Stimulated activated CD4-positive, alpha-beta T cell treated with anti-CD3 and anti-CD28 coated beads, Interleukin-1b, Interleukin-23, amount 100 ng/mL, for 1 hour (primary cell): ENCODE measurements at regions not wholly inside any gene's neighbourhood (a gene's known extent, or its start where the extent isn't known, plus 50 kb on each side); places are given as distances from the start of the nearest gene placed in this dataset.
"Not testable (repeated sequence)": the region's sequence is repeated elsewhere in the genome, so short reads cannot be mapped to it uniquely, and the experiment has no call there.

Experiments
- DNase-seq, 2 donors: peaks; one replicate each; pipeline ENCODE4 v3.0.0-alpha.2; 2020; ENCODE audit warnings: low read depth in 2 of 2

DNA sequence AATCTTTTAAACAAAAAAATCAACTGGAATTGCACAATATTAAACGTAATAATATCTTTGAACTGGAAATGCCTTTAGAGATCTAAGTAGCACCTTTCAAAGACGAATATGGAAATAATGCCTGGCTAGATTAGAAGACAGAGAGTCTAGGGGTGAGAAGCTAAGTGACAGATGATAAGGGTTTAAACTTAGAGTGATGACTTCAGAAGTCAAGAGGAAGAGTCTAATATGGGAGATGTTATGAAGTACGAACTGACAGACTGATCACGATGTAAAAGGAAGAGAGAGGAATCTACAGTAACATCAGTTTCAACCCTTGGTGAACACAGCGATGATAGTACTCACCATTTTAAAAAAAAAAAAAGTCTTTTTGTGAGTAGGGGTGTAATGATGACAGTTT is 57.9 kb downstream of the HINT1 start:
- no peak for DNase-seq

DNA sequence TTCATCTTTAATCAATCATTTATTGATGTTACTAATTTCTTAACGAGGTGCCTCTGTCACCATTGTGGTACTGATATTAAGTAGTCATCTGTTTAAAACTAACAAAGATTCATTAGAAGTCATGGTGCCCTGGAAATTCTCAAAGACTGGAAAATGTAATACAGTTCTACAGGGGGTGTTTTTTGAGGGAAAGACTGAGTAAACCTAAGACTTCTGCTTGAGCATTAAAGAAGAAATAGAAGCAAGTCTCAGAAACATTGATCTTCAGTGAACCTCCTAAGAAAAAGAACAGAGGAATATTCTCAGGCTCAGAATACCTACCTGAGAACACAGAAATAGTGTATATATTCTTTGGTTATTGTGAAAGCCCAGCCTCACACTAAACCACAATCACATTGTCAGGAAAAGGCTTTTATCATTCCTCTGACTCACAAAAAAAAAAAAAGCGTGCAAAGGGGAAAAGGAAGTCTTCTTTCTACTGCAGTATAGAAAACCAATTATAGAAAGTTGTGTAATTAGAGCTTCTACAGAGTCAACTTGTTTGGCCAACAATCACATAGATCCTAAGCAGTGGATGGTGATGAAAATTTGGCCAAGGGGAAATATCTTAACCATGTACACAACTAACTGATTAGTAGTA is 60.8 kb downstream of the HINT1 start:
- DNase-seq: no peak

DNA sequence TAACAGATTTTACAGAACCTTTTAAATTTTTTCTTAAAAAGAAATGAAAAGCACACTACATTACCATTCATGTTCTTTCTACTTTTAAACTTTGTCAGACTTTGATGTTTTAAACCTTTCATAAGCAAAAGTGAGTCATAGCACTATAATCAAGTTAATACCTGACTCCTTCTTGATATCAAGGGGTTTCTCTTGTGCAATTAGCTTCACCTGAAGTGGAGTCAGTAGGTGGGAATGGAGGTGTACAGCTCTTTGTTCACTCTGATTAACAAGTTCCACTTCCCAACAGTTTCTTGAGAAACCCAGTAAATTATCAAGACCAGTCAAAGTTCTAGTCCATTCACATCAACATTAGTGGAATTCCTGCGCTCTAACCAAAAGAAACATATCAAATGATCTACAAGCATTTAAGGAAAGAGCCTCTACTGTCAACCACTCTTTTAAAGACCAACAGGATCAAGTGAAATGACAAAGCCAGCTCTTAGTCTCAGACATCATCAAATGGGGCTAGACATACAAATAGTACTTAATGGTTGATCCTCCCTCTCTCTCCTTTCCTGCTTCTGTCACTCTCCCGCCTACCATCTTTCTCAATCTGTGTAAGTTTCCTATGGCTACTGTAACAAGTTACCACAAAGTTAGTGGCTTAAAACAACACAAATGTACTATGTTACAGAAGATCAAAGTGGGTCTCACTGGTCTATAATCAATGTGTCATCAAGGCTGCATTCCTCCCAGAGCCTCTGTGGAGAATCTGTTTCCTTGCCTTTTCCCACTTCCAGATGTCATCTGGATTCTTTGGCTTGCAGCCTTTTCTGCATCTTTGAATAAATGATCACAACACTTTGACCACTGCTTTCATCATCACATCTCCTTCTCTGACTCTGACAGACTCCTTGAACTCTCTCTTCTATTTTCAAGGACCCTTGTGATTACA is 68.0 kb downstream of the HINT1 start:
- DNase-seq: no peak

DNA sequence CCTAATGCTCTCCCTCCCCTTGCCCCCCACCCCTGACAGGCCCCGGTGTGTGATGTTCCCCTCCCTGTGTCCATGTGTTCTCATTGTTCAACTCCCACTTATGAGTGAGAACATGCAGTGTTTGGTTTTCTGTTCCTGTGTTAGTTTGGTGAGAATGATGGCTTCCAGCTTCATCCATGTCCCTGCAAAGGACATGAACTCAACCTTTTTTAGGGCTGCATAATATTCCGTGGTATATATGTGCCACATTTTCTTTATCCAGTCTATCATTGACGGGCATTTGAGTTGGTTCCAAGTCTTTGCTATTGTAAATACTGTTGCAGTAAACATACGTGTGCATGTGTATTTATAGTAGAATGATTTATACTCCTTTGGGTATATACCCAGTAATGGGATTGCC is 69.5 kb downstream of the HINT1 start:
- not testable (repeated sequence) for DNase-seq

DNA sequence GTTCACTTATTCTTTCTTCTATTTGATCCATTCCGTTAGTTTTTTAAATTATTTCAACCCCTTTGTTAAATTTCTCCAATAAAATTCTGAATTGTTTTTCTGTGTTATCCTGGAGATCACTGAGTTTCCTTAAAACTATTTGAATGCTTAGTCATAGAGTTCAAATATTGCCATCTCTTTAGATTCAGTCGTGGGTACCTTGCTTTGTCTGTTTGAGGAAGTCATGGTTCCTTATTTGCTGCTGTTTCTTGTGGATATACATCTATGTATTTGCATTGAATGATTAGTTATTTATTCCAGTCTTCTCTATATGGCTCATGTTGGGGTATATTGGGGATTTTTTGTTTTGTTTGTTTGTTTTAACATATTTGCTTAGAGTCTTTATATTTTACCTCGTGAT is 80.6 kb downstream of the HINT1 start:
- no peak for DNase-seq

DNA sequence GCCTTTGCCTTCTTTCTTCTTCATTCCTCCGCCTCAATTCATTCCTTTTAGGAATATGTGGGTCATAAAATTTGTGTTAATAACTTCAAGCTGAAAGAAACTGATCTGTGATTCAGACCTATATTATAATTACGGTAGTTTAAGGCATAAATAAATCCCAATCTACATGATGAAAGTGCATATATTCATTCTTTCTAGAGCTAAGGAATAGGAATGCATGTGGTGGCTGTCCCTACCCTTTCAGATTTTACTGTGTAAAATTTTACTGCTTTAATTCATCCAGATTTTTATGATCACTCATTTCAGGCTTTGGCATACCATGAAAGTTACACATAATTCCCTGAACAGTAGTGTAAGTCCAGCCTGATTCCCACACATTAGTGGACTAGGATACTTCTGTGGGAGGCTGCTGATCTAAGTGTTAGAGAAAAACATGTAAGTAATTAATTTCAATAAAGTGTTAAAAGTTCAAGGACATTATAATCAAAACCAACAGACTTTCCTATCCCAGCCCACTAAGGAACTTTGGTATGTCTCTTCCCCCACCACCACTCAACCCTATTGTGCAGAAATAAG is 83.1 kb downstream of the HINT1 start:
- no peak for DNase-seq

DNA sequence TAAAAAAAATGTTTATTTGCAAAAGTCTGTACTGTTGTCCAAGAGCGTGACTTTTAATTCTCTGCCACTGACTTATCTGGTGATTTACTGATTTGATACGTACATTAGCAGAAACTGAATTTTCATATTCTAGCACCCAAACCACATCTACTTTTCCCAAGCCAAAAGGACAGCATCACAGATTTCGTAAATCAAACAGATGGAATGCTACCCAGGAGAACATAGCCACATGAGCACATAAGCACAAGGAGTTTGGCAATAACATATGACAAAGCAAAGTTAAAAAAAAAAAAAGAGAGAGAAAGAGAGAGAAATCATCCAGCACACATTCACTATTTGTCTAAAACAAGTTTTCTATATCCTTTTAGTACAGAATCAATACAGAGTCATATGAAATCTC is 83.7 kb downstream of the HINT1 start:
- DNase-seq: no peak

DNA sequence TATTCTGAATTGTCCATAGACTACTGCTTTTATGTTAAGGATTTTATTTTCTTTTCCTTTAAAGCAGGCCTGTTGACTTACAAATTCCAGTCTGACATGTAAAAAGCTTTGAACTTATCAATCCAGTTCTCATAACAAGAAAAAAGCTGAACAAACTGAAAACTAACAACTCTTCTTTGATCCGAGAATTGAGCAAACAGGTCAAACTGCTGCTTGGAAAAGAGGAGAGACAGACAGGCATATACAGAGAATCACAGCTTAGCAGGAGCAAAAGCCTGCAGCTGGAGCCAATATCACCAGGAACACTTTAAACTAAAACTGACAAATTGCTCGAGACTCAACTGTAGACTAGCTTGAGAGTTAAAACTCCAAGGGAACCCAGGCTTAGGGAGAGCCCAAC is 85.8 kb downstream of the HINT1 start:
- no peak for DNase-seq

DNA sequence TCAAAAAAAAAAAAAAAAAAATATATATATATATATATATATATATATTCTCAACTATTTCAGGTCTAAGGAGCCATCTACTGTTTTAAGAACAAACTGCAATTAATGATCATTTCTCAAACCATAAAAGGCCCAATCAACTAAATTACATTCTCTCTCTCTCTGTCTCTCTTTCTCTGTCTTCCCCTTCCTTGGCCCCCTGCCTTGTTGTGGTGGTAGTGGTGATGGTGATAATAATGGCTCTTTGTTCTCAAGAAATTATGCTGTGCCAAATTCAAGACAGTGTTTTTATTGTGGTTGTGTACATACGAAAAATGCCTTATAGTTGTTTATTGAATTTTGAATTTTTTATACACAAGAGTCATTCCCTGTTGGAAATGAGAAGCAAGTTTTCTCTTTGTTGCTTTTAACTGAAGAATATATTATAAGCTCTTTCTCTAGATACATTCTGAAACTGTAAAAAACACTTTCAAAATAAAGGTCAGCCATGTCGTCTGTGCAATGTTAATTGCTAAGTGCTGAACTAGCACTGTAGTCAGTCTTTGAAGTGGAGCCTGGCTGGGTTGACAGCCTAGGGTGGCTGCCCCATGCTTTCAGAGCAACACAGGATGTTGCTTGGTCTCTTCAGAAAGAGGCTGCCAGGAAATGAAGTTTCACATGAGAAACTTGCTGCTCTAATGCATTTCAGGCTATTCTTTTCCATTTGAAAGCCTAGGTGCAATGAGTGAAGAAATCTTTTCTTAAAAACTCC is 96.0 kb downstream of the HINT1 start:
- peak; percentile 13 to 16 for DNase-seq

DNA sequence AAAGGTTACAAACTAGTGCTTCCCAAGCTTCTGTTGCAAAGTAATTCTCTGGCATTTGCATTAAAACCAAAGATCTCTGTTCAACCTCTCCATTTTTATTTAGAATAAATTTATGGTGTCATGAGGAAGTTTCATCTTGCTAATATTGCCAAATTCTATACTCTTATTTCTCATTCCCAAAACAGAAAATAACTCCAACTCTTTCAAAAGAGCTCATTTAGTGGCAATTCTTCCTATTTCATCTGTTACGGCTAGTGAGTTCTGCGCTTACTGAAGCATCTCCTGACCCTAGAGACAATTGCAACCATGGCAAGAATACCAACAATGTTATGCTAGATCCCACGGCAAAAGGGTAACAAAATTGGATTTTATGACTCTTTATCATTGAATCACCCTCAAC is 97.0 kb downstream of the HINT1 start:
- no peak for DNase-seq

DNA sequence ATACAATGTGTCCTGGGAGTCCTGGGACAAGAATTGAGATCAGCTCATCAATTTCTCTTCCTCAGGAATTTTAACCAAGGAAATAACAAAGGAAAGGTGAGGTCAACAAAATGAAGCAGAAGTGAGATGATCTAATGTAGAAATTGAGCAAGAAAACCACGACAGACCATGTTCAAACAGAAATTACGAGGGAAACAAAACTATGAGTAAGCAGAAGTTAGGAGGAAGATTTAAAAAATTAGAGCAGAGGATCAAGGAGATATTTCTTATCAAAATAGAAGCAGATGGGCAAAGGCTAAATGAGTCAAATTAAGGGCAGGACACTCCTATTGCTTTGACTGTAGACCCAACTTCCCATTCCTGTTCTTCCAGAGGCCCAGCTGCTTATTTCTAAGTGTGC is 97.4 kb downstream of the HINT1 start:
- DNase-seq: no peak

DNA sequence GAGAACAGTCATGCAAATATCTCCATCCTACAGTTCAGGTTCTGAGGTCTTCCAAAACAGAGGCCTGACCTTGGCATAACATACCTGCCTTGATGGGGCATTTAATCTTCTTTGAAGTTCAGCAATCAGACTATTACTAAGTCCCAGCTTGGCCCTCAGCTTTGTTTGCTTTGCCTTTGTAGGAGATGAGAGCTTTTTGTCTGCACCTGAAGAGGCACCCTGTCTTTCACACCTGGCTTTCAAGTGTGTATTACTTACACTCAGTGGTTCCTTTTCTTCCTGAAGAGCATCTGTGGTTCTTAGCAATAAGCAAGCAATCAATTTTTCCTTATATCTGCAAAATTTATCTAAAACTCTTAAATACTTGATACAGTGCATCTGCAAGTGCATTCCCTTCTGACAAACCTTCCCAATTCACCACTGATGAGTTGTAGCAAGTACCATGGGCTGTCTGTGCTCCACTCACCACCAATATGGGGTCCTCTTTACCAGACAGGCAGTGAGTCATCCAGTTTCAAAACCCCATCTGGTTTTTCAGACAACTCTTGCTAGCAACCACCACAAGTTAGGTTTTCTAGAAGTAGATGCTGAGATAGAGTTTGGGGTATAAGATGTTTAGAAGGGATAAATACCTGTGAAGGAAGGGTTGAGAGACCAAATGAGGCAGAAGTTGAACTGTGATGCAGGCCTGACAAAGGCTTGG is 100.2 kb downstream of the HINT1 start:
- no peak for DNase-seq

DNA sequence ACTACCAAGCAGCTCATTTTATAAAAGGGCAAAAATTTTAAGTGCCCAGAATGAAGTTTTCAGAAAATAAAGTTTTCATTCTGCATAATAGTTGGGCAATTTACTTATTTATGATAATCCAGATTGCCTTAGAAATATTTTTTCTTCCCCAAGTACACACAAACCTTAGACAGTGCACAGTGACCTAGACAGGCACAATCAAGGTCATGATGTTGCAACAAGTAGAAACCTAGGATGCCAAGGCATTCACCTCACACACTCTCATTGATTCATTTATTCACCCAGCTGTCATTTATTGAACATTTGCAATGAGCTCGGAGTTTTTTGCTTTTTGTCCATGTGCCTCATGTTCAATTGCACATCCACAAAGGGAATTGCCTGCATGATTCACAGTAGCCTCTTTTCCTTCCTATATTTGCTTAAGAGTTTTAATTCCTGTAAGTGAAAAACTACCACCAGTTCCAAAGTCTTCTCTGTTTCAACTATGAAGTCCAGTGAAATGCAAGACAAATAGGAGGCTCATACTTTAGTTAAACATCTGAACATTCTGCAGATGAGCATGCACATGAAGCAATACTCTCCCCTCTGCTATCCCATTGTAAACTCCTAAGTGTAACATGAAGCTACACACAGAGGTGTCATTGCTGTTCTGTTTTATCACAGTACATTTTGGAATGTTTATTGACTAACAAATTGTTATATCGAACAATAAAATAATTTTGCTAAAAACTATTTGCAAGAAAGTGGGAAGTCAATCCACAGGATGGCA is 122.9 kb downstream of the HINT1 start:
- DNase-seq: no peak

DNA sequence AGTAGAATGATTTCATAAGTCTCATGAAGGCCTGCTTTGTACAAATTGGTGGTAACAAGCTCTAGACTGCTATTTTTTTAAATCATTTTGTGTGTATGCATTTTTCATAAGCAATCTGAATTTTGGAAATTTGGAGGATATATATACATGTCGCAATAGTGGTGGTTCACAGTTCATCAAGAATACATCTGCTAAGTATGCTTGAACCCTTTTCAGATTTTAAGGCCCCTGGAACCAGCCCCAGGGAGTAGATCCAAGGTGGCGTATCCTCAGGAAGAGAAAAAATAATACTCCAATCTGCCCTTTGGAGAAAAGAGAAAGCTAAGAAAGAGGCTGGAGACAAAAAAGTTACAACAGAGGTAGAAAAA is 141.6 kb downstream of the HINT1 start:
- DNase-seq: no peak

DNA sequence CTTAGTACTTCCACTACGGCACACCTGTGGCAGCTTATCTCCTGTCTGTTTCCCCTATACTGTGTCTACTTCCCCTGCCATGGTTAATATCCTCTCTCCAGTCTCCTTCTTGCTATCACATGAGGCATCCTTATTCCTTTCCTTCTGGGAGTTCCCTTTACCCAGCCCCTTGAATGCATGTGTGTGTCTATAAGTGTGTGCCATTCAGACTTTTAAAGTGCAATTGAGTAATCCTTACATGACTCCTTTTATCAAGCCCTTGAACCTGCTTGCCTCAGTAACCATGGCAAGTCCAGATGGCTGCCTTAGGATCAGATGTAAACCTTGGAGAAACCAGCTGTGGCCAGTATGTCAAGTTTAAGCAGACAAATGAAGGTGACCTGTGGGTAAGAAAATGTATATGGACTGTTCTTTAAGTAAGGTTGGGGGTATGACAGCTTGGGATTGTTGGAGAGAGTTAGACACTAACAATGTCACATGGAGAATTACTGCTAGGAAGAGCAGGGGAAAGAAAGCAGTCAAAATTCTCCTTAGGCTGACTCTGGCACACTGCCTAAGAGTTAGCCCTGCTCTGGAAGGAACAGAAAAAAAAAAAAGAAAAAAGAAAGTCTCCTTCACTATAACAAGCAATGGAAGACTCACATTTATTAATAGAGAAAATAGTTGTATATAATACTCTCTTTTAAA is 142.1 kb downstream of the HINT1 start:
- no peak for DNase-seq

DNA sequence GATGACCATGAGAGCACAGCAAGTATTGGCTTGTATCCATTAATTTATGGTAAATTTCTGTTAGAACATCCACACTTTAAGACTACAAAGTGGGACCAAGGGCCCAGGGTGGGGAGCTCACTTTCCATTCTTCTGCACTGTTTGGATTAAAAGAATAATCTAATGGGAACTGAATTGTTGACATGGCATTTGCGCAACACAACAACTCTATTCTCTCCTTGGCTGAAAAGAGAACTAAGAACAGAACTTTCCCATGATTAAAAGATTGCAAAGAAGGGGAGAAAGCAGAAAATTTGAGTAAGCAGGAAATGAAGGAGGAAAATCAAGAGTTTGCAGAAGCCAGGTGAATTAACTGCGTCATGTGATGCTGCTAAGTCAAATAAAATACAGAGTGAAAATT is 143.4 kb downstream of the HINT1 start:
- no peak for DNase-seq

DNA sequence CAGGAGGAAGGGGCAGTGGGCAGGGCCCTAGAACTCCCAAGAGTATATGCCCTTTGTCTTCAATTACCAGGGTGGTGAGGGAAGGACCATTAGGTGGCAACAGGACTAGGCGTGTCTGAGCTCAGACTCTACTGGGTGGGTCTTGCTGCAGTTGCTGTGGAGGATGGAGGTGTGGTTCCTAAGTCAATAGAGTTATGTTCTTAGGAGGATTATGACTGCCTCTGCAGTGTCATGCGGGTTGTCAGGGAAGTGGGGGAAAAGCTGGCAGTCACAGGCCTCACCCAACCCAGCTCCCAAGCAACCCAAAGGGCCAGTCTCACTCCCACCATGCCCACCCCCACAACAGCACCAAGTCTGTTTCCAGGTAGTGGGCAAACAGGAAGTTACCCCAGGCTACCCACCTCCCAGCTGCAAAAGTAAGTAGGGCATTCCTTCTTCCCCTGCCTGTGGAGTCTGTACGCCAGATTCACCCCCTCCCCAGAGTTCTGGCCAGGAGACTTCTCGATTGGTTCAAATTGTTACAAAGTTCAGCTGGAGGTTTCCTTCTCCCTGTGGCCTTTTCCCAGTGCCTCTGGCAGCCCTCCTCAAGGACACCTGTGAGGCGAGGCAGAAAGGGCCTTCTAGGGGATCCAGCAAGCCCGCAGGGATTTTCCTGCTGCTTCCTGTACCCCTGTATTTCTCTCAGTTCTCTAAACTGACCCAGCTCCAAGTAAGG is 145.3 kb downstream of the HINT1 start:
- no peak for DNase-seq

DNA sequence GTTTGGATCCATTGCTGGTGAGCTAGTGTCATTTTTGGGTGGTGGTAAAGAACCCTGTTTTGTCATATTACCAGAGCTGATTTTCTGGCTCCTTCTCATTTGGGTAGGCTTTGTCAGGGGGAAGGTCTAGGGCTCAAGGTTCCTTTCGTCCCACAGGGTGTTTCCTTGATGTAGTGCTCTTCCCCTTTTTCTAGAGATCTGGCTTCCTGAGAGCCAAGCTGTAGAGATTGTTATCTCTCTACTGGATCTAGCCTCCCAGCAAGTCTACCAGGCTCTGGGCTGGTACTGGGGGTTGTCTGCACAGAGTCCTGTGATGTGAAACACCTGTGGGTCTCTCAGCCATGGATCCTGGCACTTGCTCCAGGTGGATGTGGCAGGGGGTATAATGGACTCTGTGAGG is 145.9 kb downstream of the HINT1 start:
- DNase-seq: no peak

DNA sequence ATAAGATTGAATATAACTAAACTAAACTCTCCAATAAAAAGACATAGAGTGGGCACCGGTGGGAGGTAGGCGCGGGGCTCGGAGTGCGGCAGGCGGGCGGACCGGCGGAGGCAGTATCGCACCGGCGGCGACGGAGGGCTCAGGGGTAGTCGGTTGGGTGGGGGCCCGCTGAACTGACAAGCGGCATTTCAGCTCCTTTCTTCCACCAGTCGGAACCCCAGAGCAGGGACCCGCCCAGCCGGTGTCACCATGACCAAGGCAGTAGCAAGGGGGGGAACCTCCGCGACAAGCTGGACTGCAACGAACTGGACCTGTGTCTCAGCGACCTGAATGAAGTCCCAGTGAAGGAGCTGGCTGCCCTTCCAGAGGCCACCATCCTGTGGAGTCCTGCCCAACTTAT is 156.7 kb downstream of the HINT1 start:
- no peak for DNase-seq
